ENCODE measurements at regions not wholly inside any gene's neighbourhood (a gene's known extent, or its start where the extent isn't known, plus 50 kb on each side); places are given as distances from the start of the nearest gene placed in this dataset.

DNA sequence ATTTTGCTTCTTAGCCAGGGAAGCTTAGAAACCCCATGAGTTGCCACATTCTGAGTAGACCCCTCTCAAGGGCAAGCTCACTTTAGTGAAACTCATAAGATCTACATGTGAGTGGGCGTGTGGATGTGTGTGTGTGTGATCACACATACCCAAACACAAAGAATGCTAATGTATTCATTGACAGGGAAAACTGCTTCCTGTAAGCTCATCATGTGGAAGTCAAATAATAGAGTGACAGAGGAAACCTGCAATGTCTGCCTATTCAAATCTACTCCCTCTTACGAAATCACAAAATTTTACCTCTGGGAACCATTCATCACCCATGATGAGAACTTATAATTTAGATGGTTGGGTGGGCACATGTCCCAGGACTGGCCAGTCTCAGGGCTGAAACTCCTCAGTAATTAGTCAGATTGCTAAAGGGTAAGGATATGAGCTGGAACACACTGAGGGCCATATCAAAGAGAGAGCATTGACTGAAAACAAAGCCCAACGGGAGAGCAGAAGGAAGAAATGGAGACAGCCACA lies 94.5 kb upstream of the CCDC150 start:
- peak; percentile 29 for DNase-seq
- Histone ChIP-seq H4K20me1 (ENCODE audit: insufficient read depth) (no peaks in the 10 kb centered on the region), H3K4me3 (no peak overlapping the region), H3K9ac (no peak overlapping the region), H2AFZ (no peak overlapping the region), H3K4me2 (ENCODE audit: unreplicated experiment) (no peak overlapping the region), H3K4me1 (ENCODE audit: insufficient read depth) (peaks cover 9% of the 10 kb centered on the region; the same call in 1 of the 2 replicates), H3K9me3 (ENCODE audit: low read depth) (no peaks in the 10 kb centered on the region), H3K27me3 (replicated peaks; ENCODE audit: insufficient read depth) (no peaks in the 10 kb centered on the region), H3K36me3 (ENCODE audit: low read depth) (no peaks in the 10 kb centered on the region), H3F3A (ENCODE audit: insufficient read depth) (0 out of 2 replicates have a peak, but pooled peaks cover 4% of the 10 kb centered on the region), H3K27ac (no peak overlapping the region), H3K79me2 (ENCODE audit: insufficient read depth) (no peaks in the 10 kb centered on the region), H3K9me2 (ENCODE audit: insufficient read depth) (no peaks in the 10 kb centered on the region)
- in situ Hi-C loops (cut with MboI), result no loop called here
- WGBS, 2 experiments (ENCODE audit: low coverage in 1 of 2, low lambda C conversion rate in 2 of 2, missing lambda C conversion rate in 2 of 2), result 80% methylated on average over 3 of the region's 3 CpGs
- TF ChIP-seq EZH2phosphoT487 (IDR thresholded peaks at IDR 0.05; ENCODE audit: insufficient read depth, low read depth) (no peak), EZH2 (IDR thresholded peaks at IDR 0.05; ENCODE audit: insufficient read depth, poor library complexity, severe bottlenecking) (no peak)

DNA sequence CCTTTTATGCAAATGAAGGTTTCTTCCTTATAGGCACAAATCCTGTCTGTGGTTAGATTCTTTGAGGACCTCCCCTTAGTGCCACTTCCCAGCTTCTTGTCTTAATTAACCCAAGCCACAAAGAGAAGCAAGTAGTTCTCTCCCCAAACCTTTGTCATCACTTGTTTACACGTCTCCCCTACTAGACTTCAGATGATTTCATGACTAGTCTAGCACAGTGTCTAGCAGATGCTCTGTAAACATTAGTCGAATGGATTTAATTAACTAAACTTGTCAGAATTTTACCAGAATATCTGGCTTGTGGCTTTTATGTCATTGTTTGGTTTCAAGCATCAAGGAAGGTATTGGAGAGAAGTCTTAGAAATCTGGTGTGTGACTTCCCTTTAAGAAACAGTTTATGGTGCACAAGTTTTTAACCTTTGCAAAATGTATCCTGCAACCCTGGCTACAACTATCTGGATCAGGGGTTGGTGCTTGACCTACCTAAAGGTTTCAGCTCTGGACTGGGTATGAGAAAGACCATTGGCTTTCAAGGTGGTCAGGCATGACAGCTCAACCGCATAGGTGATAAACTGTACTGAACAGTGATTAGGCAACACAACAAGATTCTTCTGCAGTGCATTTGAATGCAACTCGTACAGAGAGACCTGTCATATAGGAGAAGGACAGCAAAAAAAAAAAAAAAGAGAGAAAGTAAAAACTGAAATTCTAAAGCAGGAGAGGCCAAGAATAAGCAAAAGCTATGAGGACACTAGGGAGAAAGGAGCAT lies 93.2 kb upstream of the CCDC150 start:
- Histone ChIP-seq H3K4me1 (ENCODE audit: insufficient read depth) (peaks cover 9% of the 10 kb centered on the region; the same call in 1 of the 2 replicates), H3K4me3 (no peak overlapping the region), H2AFZ (no peak overlapping the region), H3K36me3 (ENCODE audit: low read depth) (no peaks in the 10 kb centered on the region), H3F3A (ENCODE audit: insufficient read depth) (peaks cover 4% of the 10 kb centered on the region; the same call in 1 of the 2 replicates), H3K4me2 (ENCODE audit: unreplicated experiment) (no peak overlapping the region), H3K27ac (no peak overlapping the region), H3K9me2 (ENCODE audit: insufficient read depth) (no peaks in the 10 kb centered on the region), H4K20me1 (ENCODE audit: insufficient read depth) (no peaks in the 10 kb centered on the region), H3K9ac (no peak overlapping the region), H3K9me3 (ENCODE audit: low read depth) (no peaks in the 10 kb centered on the region), H3K79me2 (ENCODE audit: insufficient read depth) (no peaks in the 10 kb centered on the region), H3K27me3 (replicated peaks; ENCODE audit: insufficient read depth) (no peaks in the 10 kb centered on the region)
- in situ Hi-C loops (cut with MboI), result no loop called here
- no peak for DNase-seq
- no peak for TF ChIP-seq EZH2 (IDR thresholded peaks at IDR 0.05; ENCODE audit: insufficient read depth, poor library complexity, severe bottlenecking)
- no peak for TF ChIP-seq EZH2phosphoT487 (IDR thresholded peaks at IDR 0.05; ENCODE audit: insufficient read depth, low read depth)
- 46 to 53% methylated on average over 4 of the region's 4 CpGs for WGBS, 2 experiments (ENCODE audit: low coverage in 1 of 2, low lambda C conversion rate in 2 of 2, missing lambda C conversion rate in 2 of 2)

- Histone ChIP-seq H3K27ac (no peak overlapping the region), H3K9me2 (ENCODE audit: insufficient read depth) (no peaks in the 10 kb centered on the region), H3K36me3 (ENCODE audit: low read depth) (no peaks in the 10 kb centered on the region), H3K79me2 (ENCODE audit: insufficient read depth) (no peaks in the 10 kb centered on the region; the same call in 1 of the 2 replicates), H3F3A (ENCODE audit: insufficient read depth) (peaks cover 4% of the 10 kb centered on the region; the same call in 1 of the 2 replicates), H3K4me3 (no peak overlapping the region), H2AFZ (no peak overlapping the region), H3K27me3 (replicated peaks; ENCODE audit: insufficient read depth) (no peaks in the 10 kb centered on the region), H3K4me1 (ENCODE audit: insufficient read depth) (peaks cover 9% of the 10 kb centered on the region; the same call in 1 of the 2 replicates), H3K9ac (no peak overlapping the region), H4K20me1 (ENCODE audit: insufficient read depth) (no peaks in the 10 kb centered on the region), H3K4me2 (ENCODE audit: unreplicated experiment) (no peak overlapping the region), H3K9me3 (ENCODE audit: low read depth) (no peaks in the 10 kb centered on the region)
- TF ChIP-seq EZH2phosphoT487 (IDR thresholded peaks at IDR 0.05; ENCODE audit: insufficient read depth, low read depth), result no peak
- TF ChIP-seq EZH2 (IDR thresholded peaks at IDR 0.05; ENCODE audit: insufficient read depth, poor library complexity, severe bottlenecking), result no peak
- no peak for DNase-seq
- in situ Hi-C loops (cut with MboI), result no loop called here
- 97 to 98% methylated on average over 3 of the region's 3 CpGs for WGBS, 2 experiments (ENCODE audit: low coverage in 1 of 2, low lambda C conversion rate in 2 of 2, missing lambda C conversion rate in 2 of 2)
Measured at GRCh38 chr2:196549052-196549451, 90.5 kb upstream of the CCDC150 start.

- Histone ChIP-seq H3K4me3 (no peak overlapping the region), H3K9me2 (ENCODE audit: insufficient read depth) (no peaks in the 10 kb centered on the region), H4K20me1 (ENCODE audit: insufficient read depth) (no peaks in the 10 kb centered on the region), H3K4me1 (ENCODE audit: insufficient read depth) (peaks cover 5% of the 10 kb centered on the region; the same call in 1 of the 2 replicates), H3K79me2 (ENCODE audit: insufficient read depth) (no peaks in the 10 kb centered on the region; the same call in 1 of the 2 replicates), H2AFZ (no peak overlapping the region), H3K9me3 (ENCODE audit: low read depth) (no peaks in the 10 kb centered on the region), H3K9ac (no peak overlapping the region), H3K27ac (no peak overlapping the region), H3F3A (ENCODE audit: insufficient read depth) (peaks cover 4% of the 10 kb centered on the region; the same call in 1 of the 2 replicates), H3K27me3 (replicated peaks; ENCODE audit: insufficient read depth) (no peaks in the 10 kb centered on the region), H3K36me3 (ENCODE audit: low read depth) (no peaks in the 10 kb centered on the region), H3K4me2 (ENCODE audit: unreplicated experiment) (no peak overlapping the region)
- in situ Hi-C loops (cut with MboI), result no loop called here
- no peak for TF ChIP-seq EZH2 (IDR thresholded peaks at IDR 0.05; ENCODE audit: insufficient read depth, poor library complexity, severe bottlenecking)
- no peak for TF ChIP-seq EZH2phosphoT487 (IDR thresholded peaks at IDR 0.05; ENCODE audit: insufficient read depth, low read depth)
- DNase-seq, result no peak
Measured at GRCh38 chr2:196551014-196551413, 88.5 kb upstream of the CCDC150 start.

All from GM23248 (cell line).